Brain microvascular endothelial cell (primary cell): ENCODE measurements at regions not wholly inside any gene's neighbourhood (a gene's known extent, or its start where the extent isn't known, plus 50 kb on each side); places are given as distances from the start of the nearest gene placed in this dataset.
A peak's percentile ranks its signal among the peaks of the same experiment; 100 is the strongest.

Experiments
- DNase-seq: peaks from one replicate; pipeline ENCODE4 v3.0.0-alpha.2; 2020
- H3K27ac ChIP-seq: fragments of 250-450 bp; sonication (Bioruptor Pico); 2 replicates; pipeline ENCODE4 v1.5.1; 2020; ENCODE audit warnings: mild to moderate bottlenecking, moderate library complexity
- H3K27me3 ChIP-seq: fragments of 250-450 bp; sonication (Bioruptor Pico); replicated peaks from 2 replicates; pipeline ENCODE4 v1.5.1; 2020; ENCODE audit warnings: mild to moderate bottlenecking
- H3K36me3 ChIP-seq: fragments of 250-450 bp; sonication (Bioruptor Pico); replicated peaks from 2 replicates; pipeline ENCODE4 v1.5.1; 2020; ENCODE audit warnings: mild to moderate bottlenecking
- H3K4me3 ChIP-seq: 2 replicates; pipeline ENCODE4 v1.5.1; 2011; ENCODE audit warnings: low read depth, mild to moderate bottlenecking, control low read depth, low read length, moderate library complexity
- in situ Hi-C: cut with HindIII; loops from 2 replicates; pipeline ENCODE4 v1.10.0; 2017; ENCODE audit warnings: low sequenced_read_pairs, low pct_ligation_motif_present
- TF ChIP-seq, protein P1 (sequence below): IDR thresholded peaks from 2 replicates; pipeline ENCODE4 v1.5.1; 2011; ENCODE audit warnings: low read depth, mild to moderate bottlenecking, moderate library complexity, low read length, control low read depth, inconsistent platforms; ENCODE audit errors: missing control alignments

- in situ Hi-C loops: no loop called here
- Histone ChIP-seq H3K27ac (peak overlapping the region; percentile 20), H3K27me3 (no peaks in the 10 kb centered on the region), H3K4me3 (no peak overlapping the region), H3K36me3 (no peaks in the 10 kb centered on the region)
- TF ChIP-seq, protein P1, sequence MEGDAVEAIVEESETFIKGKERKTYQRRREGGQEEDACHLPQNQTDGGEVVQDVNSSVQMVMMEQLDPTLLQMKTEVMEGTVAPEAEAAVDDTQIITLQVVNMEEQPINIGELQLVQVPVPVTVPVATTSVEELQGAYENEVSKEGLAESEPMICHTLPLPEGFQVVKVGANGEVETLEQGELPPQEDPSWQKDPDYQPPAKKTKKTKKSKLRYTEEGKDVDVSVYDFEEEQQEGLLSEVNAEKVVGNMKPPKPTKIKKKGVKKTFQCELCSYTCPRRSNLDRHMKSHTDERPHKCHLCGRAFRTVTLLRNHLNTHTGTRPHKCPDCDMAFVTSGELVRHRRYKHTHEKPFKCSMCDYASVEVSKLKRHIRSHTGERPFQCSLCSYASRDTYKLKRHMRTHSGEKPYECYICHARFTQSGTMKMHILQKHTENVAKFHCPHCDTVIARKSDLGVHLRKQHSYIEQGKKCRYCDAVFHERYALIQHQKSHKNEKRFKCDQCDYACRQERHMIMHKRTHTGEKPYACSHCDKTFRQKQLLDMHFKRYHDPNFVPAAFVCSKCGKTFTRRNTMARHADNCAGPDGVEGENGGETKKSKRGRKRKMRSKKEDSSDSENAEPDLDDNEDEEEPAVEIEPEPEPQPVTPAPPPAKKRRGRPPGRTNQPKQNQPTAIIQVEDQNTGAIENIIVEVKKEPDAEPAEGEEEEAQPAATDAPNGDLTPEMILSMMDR: no peak
- peak; percentile 91 for DNase-seq
Observed at GRCh38 chr5:60102961-60103693, 209.6 kb upstream of the PDE4D start.

DNA sequence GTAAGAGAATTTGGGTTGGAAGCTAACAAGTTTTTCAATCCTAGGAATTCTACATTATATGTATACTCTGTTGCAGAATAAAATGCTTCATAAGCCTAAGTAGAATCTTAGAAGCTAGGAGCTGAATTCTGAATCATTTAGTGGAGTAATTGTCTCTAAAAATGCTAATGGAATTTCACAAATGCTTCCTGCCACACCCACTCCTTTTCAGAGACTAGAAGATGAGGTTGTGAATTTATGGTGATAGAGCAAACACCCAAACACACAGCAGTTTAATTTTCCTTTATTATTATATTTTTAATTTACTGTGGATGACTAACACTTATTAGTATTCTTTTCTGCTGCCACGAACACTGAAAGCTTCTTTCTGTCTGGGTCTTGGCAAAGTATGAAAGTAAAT, 208.0 kb upstream of the PDE4D start:
- no peak for DNase-seq
- TF ChIP-seq, protein P1: no peak
- Histone ChIP-seq H3K36me3 (no peaks in the 10 kb centered on the region), H3K27ac (no peak overlapping the region), H3K27me3 (no peaks in the 10 kb centered on the region), H3K4me3 (no peak overlapping the region)
- in situ Hi-C loops: no loop called here

- in situ Hi-C loops: no loop called here
- peak; percentile 76 for DNase-seq
Observed at GRCh38 chr5:60092671-60093422, 199.3 kb upstream of the PDE4D start.

DNA sequence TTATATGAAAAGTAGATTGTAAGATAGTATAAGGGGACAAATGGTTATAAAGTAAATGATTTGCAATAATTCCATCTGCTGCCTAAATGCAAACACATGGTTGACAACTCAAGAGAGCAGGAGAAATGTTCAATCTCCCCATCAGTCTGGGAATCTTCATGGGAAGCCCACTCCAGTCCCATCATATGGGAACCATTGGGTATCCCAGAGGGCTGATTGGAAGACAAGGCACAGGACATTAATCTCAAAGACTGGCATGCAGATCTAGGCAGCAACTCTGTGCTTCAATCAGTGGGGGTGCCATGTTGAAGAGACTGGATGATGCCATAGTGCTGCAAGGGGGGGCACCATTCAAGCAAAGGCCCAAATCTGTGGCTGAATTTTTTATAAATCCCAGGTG, 193.1 kb upstream of the PDE4D start:
- in situ Hi-C loops: no loop called here
- TF ChIP-seq, protein P1: no peak
- no peak for DNase-seq
- no peak overlapping the region for H3K27ac ChIP-seq
- no peaks in the 10 kb centered on the region for H3K27me3 ChIP-seq
- H3K36me3 ChIP-seq: no peaks in the 10 kb centered on the region
- H3K4me3 ChIP-seq: no peak overlapping the region

More at GRCh38 chr5:60092671-60093422, 199.3 kb upstream of the PDE4D start:
- Histone ChIP-seq H3K36me3 (no peaks in the 10 kb centered on the region), H3K27me3 (no peaks in the 10 kb centered on the region), H3K4me3 (no peak overlapping the region), H3K27ac (no peak overlapping the region)
- TF ChIP-seq, protein P1: no peak

GRCh38 chr5:60084226-60084625, 190.7 kb upstream of the PDE4D start:
- in situ Hi-C loops: no loop called here

More at GRCh38 chr5:60084226-60084625, 190.7 kb upstream of the PDE4D start:
- no peak for DNase-seq
- Histone ChIP-seq H3K4me3 (no peak overlapping the region), H3K36me3 (no peaks in the 10 kb centered on the region), H3K27me3 (no peaks in the 10 kb centered on the region), H3K27ac (no peak overlapping the region)
- TF ChIP-seq, protein P1: no peak
